Osteoblast (primary cell): ENCODE measurements at regions not wholly inside any gene's neighbourhood (a gene's known extent, or its start where the extent isn't known, plus 50 kb on each side); places are given as distances from the start of the nearest gene placed in this dataset. TPM values are rescaled to one million over a fixed set of nuclear protein-coding genes. Genes with fewer than 3 reads are reported as not detected.

Experiments
- DNase-seq: peaks from one replicate; pipeline ENCODE4 v3.0.0; 2011; ENCODE audit warnings: low spot score, mixed read lengths; ENCODE audit not compliant: insufficient read length; ENCODE audit errors: missing footprints
- H2AFZ ChIP-seq: 2 replicates; pipeline ENCODE4 v1.6.0; 2011; ENCODE audit warnings: mild to moderate bottlenecking, low read length
- H3K27ac ChIP-seq: 2 replicates; pipeline ENCODE4 v1.5.1; 2011; ENCODE audit warnings: mild to moderate bottlenecking, low read depth, low read length, moderate library complexity
- H3K27me3 ChIP-seq: 2 replicates; pipeline ENCODE4 v1.6.0; 2012; ENCODE audit warnings: mild to moderate bottlenecking, control low read depth, inconsistent platforms, low read length, moderate library complexity; ENCODE audit not compliant: insufficient read depth
- H3K36me3 ChIP-seq: 2 replicates; pipeline ENCODE4 v1.5.1; 2011; ENCODE audit warnings: mild to moderate bottlenecking, low read length, control low read depth, moderate library complexity; ENCODE audit not compliant: insufficient read depth
- H3K4me1 ChIP-seq: 2 replicates; pipeline ENCODE4 v1.5.1; 2011; ENCODE audit warnings: mild to moderate bottlenecking, low read length, control low read depth, moderate library complexity; ENCODE audit not compliant: insufficient read depth
- H3K4me2 ChIP-seq: 2 replicates; pipeline ENCODE4 v1.6.0; 2011; ENCODE audit warnings: mild to moderate bottlenecking, low read length; ENCODE audit not compliant: insufficient read depth
- H3K4me3 ChIP-seq: fragments of 200-600 bp; sonication (generic); 3 replicates; pipeline ENCODE4 v1.5.1; 2012; ENCODE audit warnings: mild to moderate bottlenecking, low read length, inconsistent platforms; ENCODE audit not compliant: insufficient read depth
- H3K79me2 ChIP-seq: 2 replicates; pipeline ENCODE4 v1.6.0; 2012; ENCODE audit warnings: mild to moderate bottlenecking, low read length, control low read depth, inconsistent platforms; ENCODE audit not compliant: insufficient read depth
- H3K9me3 ChIP-seq: 2 replicates; pipeline ENCODE4 v1.5.1; 2011; ENCODE audit warnings: low read depth, low read length, control low read depth
- H4K20me1 ChIP-seq: 2 replicates; pipeline ENCODE4 v1.6.0; 2012; ENCODE audit warnings: mild to moderate bottlenecking, low read length, control low read depth; ENCODE audit not compliant: insufficient read depth
- CTCF ChIP-seq: IDR thresholded peaks from 2 replicates; pipeline ENCODE4 v1.5.1; 2011; ENCODE audit warnings: mild to moderate bottlenecking, low read depth, low read length, moderate library complexity; ENCODE audit errors: extremely low read depth
- small RNA-seq: library from RNA; depleted of rRNA; stranded (forward); fragments of <200 nt; gene quantifications from one replicate; pipeline ENCODE3, GENCODE V24; 2012

- Histone ChIP-seq H3K27ac (no peak overlapping the region), H3K36me3 (no peaks in the 10 kb centered on the region), H2AFZ (no peak overlapping the region), H3K4me1 (no peaks in the 10 kb centered on the region), H3K9me3 (no peaks in the 10 kb centered on the region), H3K4me2 (no peak overlapping the region), H4K20me1 (no peaks in the 10 kb centered on the region), H3K79me2 (no peaks in the 10 kb centered on the region), H3K27me3 (no peaks in the 10 kb centered on the region), H3K4me3 (no peak overlapping the region)
- no peak for TF ChIP-seq CTCF
- DNase-seq, result no peak
Observed at GRCh38 chr18:64202210-64202836, 53.4 kb upstream of the LINC00305 start.

GRCh38 chr18:64201781-64202180 lies 52.9 kb upstream of the LINC00305 start:
- DNase-seq, result no peak
- Histone ChIP-seq H2AFZ (no peak overlapping the region), H3K27me3 (no peaks in the 10 kb centered on the region), H3K27ac (no peak overlapping the region), H3K36me3 (no peaks in the 10 kb centered on the region), H3K4me3 (no peak overlapping the region), H3K4me1 (no peaks in the 10 kb centered on the region), H3K79me2 (no peaks in the 10 kb centered on the region), H3K4me2 (no peak overlapping the region), H3K9me3 (no peaks in the 10 kb centered on the region), H4K20me1 (no peaks in the 10 kb centered on the region)
- TF ChIP-seq CTCF, result no peak

- Histone ChIP-seq H3K9me3 (no peaks in the 10 kb centered on the region), H2AFZ (no peak overlapping the region), H3K36me3 (no peaks in the 10 kb centered on the region), H4K20me1 (no peaks in the 10 kb centered on the region), H3K4me3 (no peak overlapping the region), H3K27ac (no peak overlapping the region), H3K27me3 (no peaks in the 10 kb centered on the region), H3K4me1 (no peaks in the 10 kb centered on the region), H3K79me2 (no peaks in the 10 kb centered on the region), H3K4me2 (no peak overlapping the region)
- DNase-seq, result no peak
- TF ChIP-seq CTCF, result no peak
Observed at GRCh38 chr18:64199581-64199980, 50.7 kb upstream of the LINC00305 start.

Small RNA genes lying in the stretch of these regions (small RNA-seq; reads per million reads assigned to genes)
- not detected for gene AC027506.1
